ENCODE measurements at regions not wholly inside any gene's neighbourhood (a gene's known extent, or its start where the extent isn't known, plus 50 kb on each side); places are given as distances from the start of the nearest gene placed in this dataset.

GRCh38 chr10:20963056-20963455 lies 65.9 kb upstream of the NEBL start:
- H4K91ac ChIP-seq (ENCODE audit: low read depth, low read length, poor library complexity): no peak overlapping the region
- peaks cover 0 to 2% of the 10 kb centered on the region in 2 donors for H3K9me3 ChIP-seq (replicated peaks in 1 of 2; ENCODE audit: control insufficient read depth in 2 of 2, insufficient read depth in 1 of 2, low read depth in 1 of 2, low read length in 2 of 2)
- no peak overlapping the region for H2AK5ac ChIP-seq (ENCODE audit: low read depth, low read length)
- H2BK5ac ChIP-seq (ENCODE audit: low read length): no peak overlapping the region
- no peak overlapping the region for H2AFZ ChIP-seq (ENCODE audit: low read length)
- no peak overlapping the region for H2BK15ac ChIP-seq (ENCODE audit: low read length)
- H3K4me2 ChIP-seq (ENCODE audit: insufficient read depth, low read length, poor library complexity, severe bottlenecking): no peak overlapping the region
- H3K79me1 ChIP-seq (ENCODE audit: low read depth, low read length): peaks cover 2% of the 10 kb centered on the region
- H3K14ac ChIP-seq (ENCODE audit: low read length): no peak overlapping the region
- H2BK12ac ChIP-seq (ENCODE audit: low read length): no peak overlapping the region
- H3K36me3 ChIP-seq (replicated peaks in 1 of 2; ENCODE audit: control insufficient read depth in 2 of 2, insufficient read depth in 2 of 2, low read length in 2 of 2): no peaks in the 10 kb centered on the region
- H3K4me1 ChIP-seq (ENCODE audit: control insufficient read depth in 2 of 2, insufficient read depth in 1 of 2, low read depth in 1 of 2, low read length in 2 of 2): peaks cover 3 to 8% of the 10 kb centered on the region in 2 donors
- no peak overlapping the region for H4K8ac ChIP-seq (ENCODE audit: low read depth, low read length)
- no peaks in the 10 kb centered on the region for H3K27me3 ChIP-seq (ENCODE audit: control insufficient read depth in 3 of 3, insufficient read depth in 3 of 3, low read depth in 1 of 3, low read length in 3 of 3)
- WGBS, 2 donors (ENCODE audit: extremely low coverage in 2 of 2, insufficient read length in 2 of 2, insufficient replicate concordance in 1 of 2): no CpG with 5 or more reads among the region's 3 CpGs
- no peak for DNase-seq (ENCODE audit: low spot score)
- H2BK120ac ChIP-seq (ENCODE audit: low read depth, low read length): no peak overlapping the region
- H3K27ac ChIP-seq (replicated peaks; ENCODE audit: low read length): no peak overlapping the region
- H3K18ac ChIP-seq (ENCODE audit: low read length): no peak overlapping the region
- no peak overlapping the region for H3K4ac ChIP-seq (ENCODE audit: low read length)
- no peak overlapping the region for H3K9ac ChIP-seq (ENCODE audit: low read depth, low read length, poor library complexity)
- H3K4me3 ChIP-seq (ENCODE audit: low read length in 2 of 2): no peak overlapping the region
- no peak overlapping the region for H3K23ac ChIP-seq (ENCODE audit: low read depth, low read length, poor library complexity)

- Histone ChIP-seq H3K36me3 (replicated peaks in 1 of 2; ENCODE audit: control insufficient read depth in 2 of 2, insufficient read depth in 2 of 2, low read length in 2 of 2) (no peaks in the 10 kb centered on the region), H2BK15ac (ENCODE audit: low read length) (no peak overlapping the region), H2BK120ac (ENCODE audit: low read depth, low read length) (no peak overlapping the region), H3K27ac (replicated peaks; ENCODE audit: low read length) (no peak overlapping the region), H2BK12ac (ENCODE audit: low read length) (no peak overlapping the region), H3K4ac (ENCODE audit: low read length) (no peak overlapping the region), H2AFZ (ENCODE audit: low read length) (no peak overlapping the region), H2BK5ac (ENCODE audit: low read length) (no peak overlapping the region), H3K27me3 (ENCODE audit: control insufficient read depth in 3 of 3, insufficient read depth in 3 of 3, low read depth in 1 of 3, low read length in 3 of 3) (no peaks in the 10 kb centered on the region), H3K4me3 (ENCODE audit: low read length in 2 of 2) (no peak overlapping the region), H2AK5ac (ENCODE audit: low read depth, low read length) (no peak overlapping the region), H3K4me2 (ENCODE audit: insufficient read depth, low read length, poor library complexity, severe bottlenecking) (no peak overlapping the region), H4K91ac (ENCODE audit: low read depth, low read length, poor library complexity) (no peak overlapping the region), H3K9me3 (replicated peaks in 1 of 2; ENCODE audit: control insufficient read depth in 2 of 2, insufficient read depth in 1 of 2, low read depth in 1 of 2, low read length in 2 of 2) (peaks cover 0 to 2% of the 10 kb centered on the region in 2 donors), H3K79me1 (ENCODE audit: low read depth, low read length) (peaks cover 2% of the 10 kb centered on the region), H3K4me1 (ENCODE audit: control insufficient read depth in 2 of 2, insufficient read depth in 1 of 2, low read depth in 1 of 2, low read length in 2 of 2) (peaks cover 3 to 8% of the 10 kb centered on the region in 2 donors), H3K23ac (ENCODE audit: low read depth, low read length, poor library complexity) (no peak overlapping the region), H4K8ac (ENCODE audit: low read depth, low read length) (no peak overlapping the region), H3K9ac (ENCODE audit: low read depth, low read length, poor library complexity) (no peak overlapping the region), H3K14ac (ENCODE audit: low read length) (no peak overlapping the region), H3K18ac (ENCODE audit: low read length) (no peak overlapping the region)
- WGBS, 2 donors (ENCODE audit: extremely low coverage in 2 of 2, insufficient read length in 2 of 2, insufficient replicate concordance in 1 of 2): no CpG with 5 or more reads among the region's 3 CpGs
- DNase-seq (ENCODE audit: low spot score): no peak
Measured at GRCh38 chr10:20962165-20962564, 65.1 kb upstream of the NEBL start.

GRCh38 chr10:20959242-20959641 lies 62.1 kb upstream of the NEBL start:
- H2BK12ac ChIP-seq (ENCODE audit: low read length): no peak overlapping the region
- peaks cover 3 to 16% of the 10 kb centered on the region in 2 donors for H3K4me1 ChIP-seq (ENCODE audit: control insufficient read depth in 2 of 2, insufficient read depth in 1 of 2, low read depth in 1 of 2, low read length in 2 of 2)
- H4K91ac ChIP-seq (ENCODE audit: low read depth, low read length, poor library complexity): no peak overlapping the region
- no peak overlapping the region for H2BK5ac ChIP-seq (ENCODE audit: low read length)
- no peak overlapping the region for H2BK15ac ChIP-seq (ENCODE audit: low read length)
- H4K8ac ChIP-seq (ENCODE audit: low read depth, low read length): no peak overlapping the region
- no peak overlapping the region for H3K9ac ChIP-seq (ENCODE audit: low read depth, low read length, poor library complexity)
- no peak for DNase-seq (ENCODE audit: low spot score)
- no peak overlapping the region for H3K18ac ChIP-seq (ENCODE audit: low read length)
- H2AFZ ChIP-seq (ENCODE audit: low read length): no peak overlapping the region
- no peak overlapping the region for H3K23ac ChIP-seq (ENCODE audit: low read depth, low read length, poor library complexity)
- no peaks in the 10 kb centered on the region for H3K27me3 ChIP-seq (ENCODE audit: control insufficient read depth in 3 of 3, insufficient read depth in 3 of 3, low read depth in 1 of 3, low read length in 3 of 3)
- no peak overlapping the region for H2BK120ac ChIP-seq (ENCODE audit: low read depth, low read length)
- H3K79me1 ChIP-seq (ENCODE audit: low read depth, low read length): no peaks in the 10 kb centered on the region
- H2AK5ac ChIP-seq (ENCODE audit: low read depth, low read length): no peak overlapping the region
- no peaks in the 10 kb centered on the region for H3K36me3 ChIP-seq (replicated peaks in 1 of 2; ENCODE audit: control insufficient read depth in 2 of 2, insufficient read depth in 2 of 2, low read length in 2 of 2)
- no peak overlapping the region for H3K4me3 ChIP-seq (ENCODE audit: low read length in 2 of 2)
- H3K27ac ChIP-seq (replicated peaks; ENCODE audit: low read length): no peak overlapping the region
- H3K14ac ChIP-seq (ENCODE audit: low read length): no peak overlapping the region
- peaks cover 0 to 9% of the 10 kb centered on the region in 2 donors for H3K9me3 ChIP-seq (replicated peaks in 1 of 2; ENCODE audit: control insufficient read depth in 2 of 2, insufficient read depth in 1 of 2, low read depth in 1 of 2, low read length in 2 of 2)
- no CpG with 5 or more reads among the region's 1 CpG for WGBS, 2 donors (ENCODE audit: extremely low coverage in 2 of 2, insufficient read length in 2 of 2, insufficient replicate concordance in 1 of 2)
- H3K4ac ChIP-seq (ENCODE audit: low read length): no peak overlapping the region
- H3K4me2 ChIP-seq (ENCODE audit: insufficient read depth, low read length, poor library complexity, severe bottlenecking): no peak overlapping the region

GRCh38 chr10:20958764-20959163 lies 61.7 kb upstream of the NEBL start:
- Histone ChIP-seq H2BK5ac (ENCODE audit: low read length) (no peak overlapping the region), H3K4me3 (ENCODE audit: low read length in 2 of 2) (no peak overlapping the region), H2AK5ac (ENCODE audit: low read depth, low read length) (no peak overlapping the region), H2BK120ac (ENCODE audit: low read depth, low read length) (no peak overlapping the region), H3K18ac (ENCODE audit: low read length) (no peak overlapping the region), H3K79me1 (ENCODE audit: low read depth, low read length) (no peaks in the 10 kb centered on the region), H3K9me3 (replicated peaks in 1 of 2; ENCODE audit: control insufficient read depth in 2 of 2, insufficient read depth in 1 of 2, low read depth in 1 of 2, low read length in 2 of 2) (peaks cover 0 to 13% of the 10 kb centered on the region in 2 donors), H2BK12ac (ENCODE audit: low read length) (no peak overlapping the region), H3K4me2 (ENCODE audit: insufficient read depth, low read length, poor library complexity, severe bottlenecking) (no peak overlapping the region), H3K27me3 (ENCODE audit: control insufficient read depth in 3 of 3, insufficient read depth in 3 of 3, low read depth in 1 of 3, low read length in 3 of 3) (no peaks in the 10 kb centered on the region), H3K4me1 (ENCODE audit: control insufficient read depth in 2 of 2, insufficient read depth in 1 of 2, low read depth in 1 of 2, low read length in 2 of 2) (peaks cover 3 to 17% of the 10 kb centered on the region in 2 donors), H3K14ac (ENCODE audit: low read length) (no peak overlapping the region), H3K23ac (ENCODE audit: low read depth, low read length, poor library complexity) (no peak overlapping the region), H3K4ac (ENCODE audit: low read length) (no peak overlapping the region), H3K9ac (ENCODE audit: low read depth, low read length, poor library complexity) (no peak overlapping the region), H4K91ac (ENCODE audit: low read depth, low read length, poor library complexity) (no peak overlapping the region), H3K27ac (replicated peaks; ENCODE audit: low read length) (no peak overlapping the region), H3K36me3 (replicated peaks in 1 of 2; ENCODE audit: control insufficient read depth in 2 of 2, insufficient read depth in 2 of 2, low read length in 2 of 2) (no peaks in the 10 kb centered on the region), H2AFZ (ENCODE audit: low read length) (no peak overlapping the region), H2BK15ac (ENCODE audit: low read length) (no peak overlapping the region), H4K8ac (ENCODE audit: low read depth, low read length) (no peak overlapping the region)
- DNase-seq (ENCODE audit: low spot score): no peak
- WGBS, 2 donors (ENCODE audit: extremely low coverage in 2 of 2, insufficient read length in 2 of 2, insufficient replicate concordance in 1 of 2): no CpG with 5 or more reads among the region's 3 CpGs

Measured in neuronal stem cell (in vitro differentiated cells).